GM10248 (cell line): ENCODE measurements at regions not wholly inside any gene's neighbourhood (a gene's known extent, or its start where the extent isn't known, plus 50 kb on each side); places are given as distances from the start of the nearest gene placed in this dataset.

Experiments
- CTCF ChIA-PET: fragments of 300-600 bp; sonication (Branson Sonifier 250); formaldehyde crosslinking; extraction: SDS; loops from one replicate; lab custom pipeline; 2021; ENCODE audit warnings: antibody characterized with exemption; lab: Yijun Ruan, JAX
- POLR2A ChIA-PET: fragments of 350-650 bp; sonication (Branson Sonifier 250); formaldehyde crosslinking; extraction: SDS; loops from one replicate; lab custom pipeline; 2020; ENCODE audit warnings: antibody characterized with exemption; lab: Yijun Ruan, JAX
- DNase-seq: peaks from one replicate; pipeline ENCODE4 v3.0.0; 2012; ENCODE audit errors: extremely low spot score
- CTCF ChIP-seq: IDR thresholded peaks from 2 replicates; pipeline ENCODE4 v1.5.1; 2012; ENCODE audit warnings: mild to moderate bottlenecking, low read depth; ENCODE audit errors: extremely low read depth, missing control alignments, control extremely low read depth

GRCh38 chr18:28399781-28400362, 222.9 kb upstream of the CDH2 start:
- no peak for DNase-seq
- TF ChIP-seq CTCF, result no peak
- POLR2A ChIA-PET, result no interaction called here
- CTCF ChIA-PET, result interaction anchor here (1.0 kb wide), 1 partner anchor 8 kb away, joined by 4 read pairs; no protein-coding TSS in a partner anchor

GRCh38 chr18:28398471-28398870, 221.5 kb upstream of the CDH2 start:
- TF ChIP-seq CTCF, result no peak
- no peak for DNase-seq
- ChIA-PET POLR2A (no interaction called here), CTCF (no interaction called here)

GRCh38 chr18:28390022-28390421, 213.1 kb upstream of the CDH2 start:
- no peak for TF ChIP-seq CTCF
- ChIA-PET POLR2A (no interaction called here), CTCF (no interaction called here)
- no peak for DNase-seq

- ChIA-PET POLR2A (no interaction called here), CTCF (no interaction called here)
- TF ChIP-seq CTCF, result no peak
- no peak for DNase-seq
These were observed 205.4 kb upstream of the CDH2 start for GRCh38 chr18:28382215-28382879.

- no peak for DNase-seq
- ChIA-PET POLR2A (no interaction called here), CTCF (no interaction called here)
- no peak for TF ChIP-seq CTCF
These were observed 195.3 kb upstream of the CDH2 start for GRCh38 chr18:28372186-28372585.

- TF ChIP-seq CTCF, result no peak
- no peak for DNase-seq
- CTCF ChIA-PET, result no interaction called here
- POLR2A ChIA-PET, result no interaction called here
These were observed 189.7 kb upstream of the CDH2 start for GRCh38 chr18:28366676-28367075.
